ENCODE measurements at regions not wholly inside any gene's neighbourhood (a gene's known extent, or its start where the extent isn't known, plus 50 kb on each side); places are given as distances from the start of the nearest gene placed in this dataset.

GRCh38 chr6:9401960-9402359 is 966.6 kb upstream of the SLC35B3 start:
- no peak for DNase-seq

GRCh38 chr6:9399916-9400315 is 964.6 kb upstream of the SLC35B3 start:
- no peak for DNase-seq

GRCh38 chr6:9398767-9399373 is 963.5 kb upstream of the SLC35B3 start:
- peak; percentile 20 for DNase-seq

- peak; percentile 15 for DNase-seq
These were observed 962.9 kb upstream of the SLC35B3 start for GRCh38 chr6:9398071-9398766.

- no peak for DNase-seq
These were observed 953.3 kb upstream of the SLC35B3 start for GRCh38 chr6:9388596-9388995.

- DNase-seq, result no peak
These were observed 945.2 kb upstream of the SLC35B3 start for GRCh38 chr6:9380568-9380967.

- DNase-seq, result no peak
These were observed 938.0 kb upstream of the SLC35B3 start for GRCh38 chr6:9373308-9373707.

- DNase-seq, result no peak
These were observed 935.1 kb upstream of the SLC35B3 start for GRCh38 chr6:9370480-9370879.

GRCh38 chr6:9365378-9365777 is 930.0 kb upstream of the SLC35B3 start:
- DNase-seq, result no peak

GRCh38 chr6:9361749-9362148 is 926.4 kb upstream of the SLC35B3 start:
- DNase-seq, result no peak

- DNase-seq, result no peak
These were observed 925.5 kb upstream of the SLC35B3 start for GRCh38 chr6:9360881-9361280.

GRCh38 chr6:9347608-9348007 is 912.3 kb upstream of the SLC35B3 start:
- DNase-seq, result no peak

GRCh38 chr6:9346923-9347322 is 911.6 kb upstream of the SLC35B3 start:
- no peak for DNase-seq

GRCh38 chr6:9335431-9335830 is 900.1 kb upstream of the SLC35B3 start:
- no peak for DNase-seq

- no peak for DNase-seq
These were observed 899.6 kb upstream of the SLC35B3 start for GRCh38 chr6:9334979-9335378.

GRCh38 chr6:9332241-9332780 is 897.0 kb upstream of the SLC35B3 start:
- DNase-seq, result no peak

GRCh38 chr6:9316831-9317230 is 881.5 kb upstream of the SLC35B3 start:
- DNase-seq, result no peak

GRCh38 chr6:9315966-9316650 is 880.8 kb upstream of the SLC35B3 start:
- DNase-seq, result no peak

- no peak for DNase-seq
These were observed 872.9 kb upstream of the SLC35B3 start for GRCh38 chr6:9308284-9308683.

- DNase-seq, result no peak
These were observed 872.4 kb upstream of the SLC35B3 start for GRCh38 chr6:9307786-9308185.

GRCh38 chr6:9307187-9307586 is 871.8 kb upstream of the SLC35B3 start:
- no peak for DNase-seq

- no peak for DNase-seq
These were observed 860.3 kb upstream of the SLC35B3 start for GRCh38 chr6:9295644-9296043.

- no peak for DNase-seq
These were observed 857.6 kb upstream of the SLC35B3 start for GRCh38 chr6:9292975-9293374.
